ENCODE measurements at regions not wholly inside any gene's neighbourhood (a gene's known extent, or its start where the extent isn't known, plus 50 kb on each side); places are given as distances from the start of the nearest gene placed in this dataset.

DNA sequence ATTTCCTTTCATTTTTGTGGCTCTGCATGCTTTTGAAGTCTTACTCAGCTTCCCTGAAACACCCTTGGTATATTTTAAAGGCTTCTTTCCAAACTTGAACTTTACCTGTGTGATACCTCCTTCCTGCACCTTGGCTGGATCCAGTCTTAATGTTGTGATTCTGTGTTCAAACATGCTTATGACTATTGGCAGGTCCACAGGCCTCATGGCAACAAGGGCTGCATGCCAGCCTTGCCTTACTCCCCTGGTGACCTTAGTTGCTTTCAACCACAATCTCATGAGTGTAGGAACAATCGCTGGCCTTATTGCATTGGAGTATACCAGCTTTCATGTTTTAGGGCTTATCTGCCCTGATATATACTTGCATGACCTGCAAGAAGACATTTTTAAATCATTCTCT is 238.7 kb downstream of the KIF20B start:
- Histone ChIP-seq H3K27ac (ENCODE audit: control insufficient read depth, insufficient read depth, low read length) (no peak overlapping the region), H3K4me1 (ENCODE audit: control insufficient read depth, extremely low read depth, insufficient read depth, low read length) (peaks cover 17% of the 10 kb centered on the region), H3K9ac (ENCODE audit: control insufficient read depth, extremely low read depth, insufficient read depth, low read length) (no peak overlapping the region), H3K4me3 (ENCODE audit: control insufficient read depth in 2 of 3, extremely low read depth in 1 of 3, insufficient read depth in 2 of 3, low read depth in 1 of 3, low read length in 3 of 3) (no peak overlapping the region), H3K27me3 (ENCODE audit: control insufficient read depth, extremely low read depth, insufficient read depth, low read length) (no peaks in the 10 kb centered on the region), H3K36me3 (ENCODE audit: control insufficient read depth in 2 of 2, extremely low read depth in 1 of 2, insufficient read depth in 2 of 2, low read length in 2 of 2) (no peaks in the 10 kb centered on the region), H3K4me2 (ENCODE audit: control insufficient read depth, extremely low read depth, insufficient read depth, low read depth, low read length) (no peak overlapping the region), H3K9me1 (ENCODE audit: control insufficient read depth, extremely low read depth, insufficient read depth, low read length) (no peaks in the 10 kb centered on the region), H3K9me3 (ENCODE audit: control insufficient read depth, low read depth, low read length) (peaks cover 3% of the 10 kb centered on the region), H2AFZ (ENCODE audit: control insufficient read depth, low read length) (no peak overlapping the region), H4K20me1 (ENCODE audit: control insufficient read depth, extremely low read depth, insufficient read depth, low read length) (no peaks in the 10 kb centered on the region), H3K79me2 (ENCODE audit: control insufficient read depth, insufficient read depth, low read length) (no peaks in the 10 kb centered on the region)
- FAIRE-seq (peak; percentile 60), DNase-seq (ENCODE audit: low read depth, low spot score) (no peak)
- no peak for TF ChIP-seq EZH2 (IDR thresholded peaks at IDR 0.05; ENCODE audit: low read length)
- TF ChIP-seq, protein P1, sequence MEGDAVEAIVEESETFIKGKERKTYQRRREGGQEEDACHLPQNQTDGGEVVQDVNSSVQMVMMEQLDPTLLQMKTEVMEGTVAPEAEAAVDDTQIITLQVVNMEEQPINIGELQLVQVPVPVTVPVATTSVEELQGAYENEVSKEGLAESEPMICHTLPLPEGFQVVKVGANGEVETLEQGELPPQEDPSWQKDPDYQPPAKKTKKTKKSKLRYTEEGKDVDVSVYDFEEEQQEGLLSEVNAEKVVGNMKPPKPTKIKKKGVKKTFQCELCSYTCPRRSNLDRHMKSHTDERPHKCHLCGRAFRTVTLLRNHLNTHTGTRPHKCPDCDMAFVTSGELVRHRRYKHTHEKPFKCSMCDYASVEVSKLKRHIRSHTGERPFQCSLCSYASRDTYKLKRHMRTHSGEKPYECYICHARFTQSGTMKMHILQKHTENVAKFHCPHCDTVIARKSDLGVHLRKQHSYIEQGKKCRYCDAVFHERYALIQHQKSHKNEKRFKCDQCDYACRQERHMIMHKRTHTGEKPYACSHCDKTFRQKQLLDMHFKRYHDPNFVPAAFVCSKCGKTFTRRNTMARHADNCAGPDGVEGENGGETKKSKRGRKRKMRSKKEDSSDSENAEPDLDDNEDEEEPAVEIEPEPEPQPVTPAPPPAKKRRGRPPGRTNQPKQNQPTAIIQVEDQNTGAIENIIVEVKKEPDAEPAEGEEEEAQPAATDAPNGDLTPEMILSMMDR (optimal IDR thresholded peaks at IDR 0.05 in 1 of 3, IDR thresholded peaks at IDR 0.05 in 1 of 3, conservative IDR thresholded peaks at IDR 0.05 in 1 of 3; ENCODE audit: extremely low read depth in 1 of 3, insufficient read depth in 2 of 3, low read length in 3 of 3): no peak
- dilution Hi-C loops (cut with MboI; ENCODE audit: extremely low pct_ligation_motif_present, low sequenced_read_pairs): no loop called here

- dilution Hi-C loops (cut with MboI; ENCODE audit: extremely low pct_ligation_motif_present, low sequenced_read_pairs): no loop called here
- H3K9me3 ChIP-seq (ENCODE audit: control insufficient read depth, low read depth, low read length): peaks cover 2% of the 10 kb centered on the region
- no peaks in the 10 kb centered on the region for H3K27me3 ChIP-seq (ENCODE audit: control insufficient read depth, extremely low read depth, insufficient read depth, low read length)
- H2AFZ ChIP-seq (ENCODE audit: control insufficient read depth, low read length): no peak overlapping the region
- no peak overlapping the region for H3K4me3 ChIP-seq (ENCODE audit: control insufficient read depth in 2 of 3, extremely low read depth in 1 of 3, insufficient read depth in 2 of 3, low read depth in 1 of 3, low read length in 3 of 3)
- TF ChIP-seq EZH2 (IDR thresholded peaks at IDR 0.05; ENCODE audit: low read length): no peak
- TF ChIP-seq, protein P1 (optimal IDR thresholded peaks at IDR 0.05 in 1 of 3, IDR thresholded peaks at IDR 0.05 in 1 of 3, conservative IDR thresholded peaks at IDR 0.05 in 1 of 3; ENCODE audit: extremely low read depth in 1 of 3, insufficient read depth in 2 of 3, low read length in 3 of 3): no peak
- no peaks in the 10 kb centered on the region for H4K20me1 ChIP-seq (ENCODE audit: control insufficient read depth, extremely low read depth, insufficient read depth, low read length)
- DNase-seq (ENCODE audit: low read depth, low spot score): no peak
- H3K27ac ChIP-seq (ENCODE audit: control insufficient read depth, insufficient read depth, low read length): no peak overlapping the region
- H3K4me1 ChIP-seq (ENCODE audit: control insufficient read depth, extremely low read depth, insufficient read depth, low read length): peaks cover 17% of the 10 kb centered on the region
- no peak overlapping the region for H3K9ac ChIP-seq (ENCODE audit: control insufficient read depth, extremely low read depth, insufficient read depth, low read length)
- no peaks in the 10 kb centered on the region for H3K79me2 ChIP-seq (ENCODE audit: control insufficient read depth, insufficient read depth, low read length)
- no peaks in the 10 kb centered on the region for H3K36me3 ChIP-seq (ENCODE audit: control insufficient read depth in 2 of 2, extremely low read depth in 1 of 2, insufficient read depth in 2 of 2, low read length in 2 of 2)
- no peaks in the 10 kb centered on the region for H3K9me1 ChIP-seq (ENCODE audit: control insufficient read depth, extremely low read depth, insufficient read depth, low read length)
- no peak for FAIRE-seq
- no peak overlapping the region for H3K4me2 ChIP-seq (ENCODE audit: control insufficient read depth, extremely low read depth, insufficient read depth, low read depth, low read length)
Measured at GRCh38 chr10:89942217-89942616, 240.8 kb downstream of the KIF20B start.
